Retinal pigment epithelial cell (primary cell): ENCODE measurements at regions not wholly inside any gene's neighbourhood (a gene's known extent, or its start where the extent isn't known, plus 50 kb on each side); places are given as distances from the start of the nearest gene placed in this dataset.

ENCODE experiments used
- DNase-seq: peaks from one replicate; pipeline ENCODE4 v3.0.0-alpha.2; 2010; ENCODE audit warnings: low read depth
- H3K4me3 ChIP-seq: 2 replicates; pipeline ENCODE4 v1.5.1; 2011; ENCODE audit warnings: mild to moderate bottlenecking, low read length, control low read depth, moderate library complexity
- TF ChIP-seq, protein P1 (sequence below): conservative IDR thresholded peaks from 2 replicates; pipeline ENCODE4 v1.5.1; 2011; ENCODE audit warnings: low read depth, low read length, control low read depth, inconsistent platforms

DNA sequence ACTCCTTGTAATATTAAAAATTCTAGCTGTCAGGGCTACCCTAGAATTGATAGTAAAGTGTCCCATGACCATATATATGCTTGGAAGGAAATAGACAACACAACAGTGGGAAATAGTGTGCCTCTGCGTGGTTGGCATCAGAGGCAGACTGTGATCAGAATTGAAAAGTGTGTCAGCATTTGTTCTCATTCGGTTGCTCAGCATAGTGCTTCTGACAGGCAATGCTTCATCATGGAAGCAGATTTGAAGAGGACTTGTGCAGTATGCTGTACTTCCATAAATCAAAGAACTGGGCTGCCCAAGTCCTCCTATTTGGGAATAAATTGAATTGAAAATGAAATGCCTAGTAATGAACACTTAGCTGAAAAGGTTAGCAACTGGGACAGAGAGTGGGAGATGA is 435.7 kb downstream of the DIPK2A start:
- no peak overlapping the region for H3K4me3 ChIP-seq
- no peak for DNase-seq
- TF ChIP-seq, protein P1, sequence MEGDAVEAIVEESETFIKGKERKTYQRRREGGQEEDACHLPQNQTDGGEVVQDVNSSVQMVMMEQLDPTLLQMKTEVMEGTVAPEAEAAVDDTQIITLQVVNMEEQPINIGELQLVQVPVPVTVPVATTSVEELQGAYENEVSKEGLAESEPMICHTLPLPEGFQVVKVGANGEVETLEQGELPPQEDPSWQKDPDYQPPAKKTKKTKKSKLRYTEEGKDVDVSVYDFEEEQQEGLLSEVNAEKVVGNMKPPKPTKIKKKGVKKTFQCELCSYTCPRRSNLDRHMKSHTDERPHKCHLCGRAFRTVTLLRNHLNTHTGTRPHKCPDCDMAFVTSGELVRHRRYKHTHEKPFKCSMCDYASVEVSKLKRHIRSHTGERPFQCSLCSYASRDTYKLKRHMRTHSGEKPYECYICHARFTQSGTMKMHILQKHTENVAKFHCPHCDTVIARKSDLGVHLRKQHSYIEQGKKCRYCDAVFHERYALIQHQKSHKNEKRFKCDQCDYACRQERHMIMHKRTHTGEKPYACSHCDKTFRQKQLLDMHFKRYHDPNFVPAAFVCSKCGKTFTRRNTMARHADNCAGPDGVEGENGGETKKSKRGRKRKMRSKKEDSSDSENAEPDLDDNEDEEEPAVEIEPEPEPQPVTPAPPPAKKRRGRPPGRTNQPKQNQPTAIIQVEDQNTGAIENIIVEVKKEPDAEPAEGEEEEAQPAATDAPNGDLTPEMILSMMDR, result no peak

DNA sequence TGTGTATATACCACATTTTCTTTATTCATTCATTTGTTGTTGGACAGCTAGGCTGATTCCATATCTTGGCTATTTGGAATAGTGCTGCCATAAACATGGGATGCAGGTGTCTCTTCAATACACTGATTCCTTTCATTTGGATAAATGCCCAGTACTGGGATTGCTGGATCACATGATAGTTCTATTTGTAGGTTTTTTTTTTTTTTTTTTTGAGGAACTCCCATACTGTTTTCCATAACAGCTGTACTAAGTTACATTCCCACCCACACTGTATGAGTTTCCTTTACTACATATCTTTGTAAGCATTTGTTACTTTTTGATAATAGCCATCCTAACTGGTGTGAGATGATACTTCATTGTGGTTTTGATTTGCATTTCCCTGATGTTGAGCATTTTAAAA is 437.7 kb downstream of the DIPK2A start:
- no peak for DNase-seq
- no peak overlapping the region for H3K4me3 ChIP-seq
- TF ChIP-seq, protein P1, result no peak

DNA sequence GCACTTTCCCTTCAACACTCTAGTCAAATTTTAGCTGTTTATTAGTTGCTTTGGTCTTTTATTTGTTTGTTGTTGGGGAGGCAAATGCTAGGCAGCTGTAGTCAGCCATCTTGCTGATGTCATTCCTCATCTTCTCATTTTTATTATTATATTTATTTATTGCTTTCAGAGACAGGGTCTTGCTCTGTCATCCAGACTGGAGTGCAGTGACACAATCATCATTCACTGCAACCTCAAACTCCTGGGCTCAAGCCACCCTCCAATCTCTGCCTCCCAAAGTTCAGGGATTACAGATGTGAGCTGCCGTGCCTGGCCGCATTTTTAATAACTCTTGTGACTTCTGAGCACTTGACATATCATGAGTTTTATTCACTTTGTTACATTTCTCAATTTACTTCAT is 441.4 kb downstream of the DIPK2A start:
- TF ChIP-seq, protein P1, result no peak
- H3K4me3 ChIP-seq, result no peak overlapping the region
- no peak for DNase-seq

DNA sequence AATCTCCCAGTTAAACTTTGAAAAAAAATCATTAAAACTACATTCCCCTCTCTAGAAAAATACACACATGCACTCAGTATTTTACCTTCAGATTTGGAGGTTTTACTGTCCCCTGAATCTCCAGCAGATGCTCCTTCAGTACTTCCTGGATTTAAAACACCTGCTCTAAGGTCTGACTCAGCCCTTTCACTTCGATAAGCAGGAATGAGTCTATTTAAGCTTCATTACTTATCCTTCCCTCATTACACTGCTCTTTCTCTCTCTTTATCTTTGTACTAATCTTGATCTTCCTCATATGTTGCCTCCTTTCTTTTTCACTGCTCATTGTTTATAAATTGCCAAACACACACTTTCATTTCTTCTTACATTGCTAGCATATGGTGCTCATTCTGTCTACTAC is 443.9 kb downstream of the DIPK2A start:
- H3K4me3 ChIP-seq, result no peak overlapping the region
- TF ChIP-seq, protein P1, result no peak
- no peak for DNase-seq

DNA sequence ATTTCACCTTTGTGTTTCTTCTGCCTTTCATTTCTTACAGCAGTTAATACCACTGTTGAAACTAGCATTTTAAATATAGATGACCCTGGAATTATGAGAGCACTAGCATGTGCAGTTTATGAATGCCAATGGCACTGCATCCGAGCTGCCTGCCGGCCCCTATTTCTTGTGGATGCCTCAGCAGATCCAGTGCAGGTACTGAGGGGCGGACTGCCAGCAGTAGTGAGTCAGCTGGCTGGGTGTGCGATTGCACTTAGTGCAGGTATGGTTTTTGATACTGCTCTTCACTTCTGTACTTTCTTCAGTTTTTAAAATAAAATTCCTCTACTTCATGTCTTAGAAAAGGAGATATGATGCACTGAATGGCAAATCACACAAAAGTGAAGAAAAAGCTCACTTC is 453.0 kb downstream of the DIPK2A start:
- no peak overlapping the region for H3K4me3 ChIP-seq
- TF ChIP-seq, protein P1, result no peak
- DNase-seq, result no peak

DNA sequence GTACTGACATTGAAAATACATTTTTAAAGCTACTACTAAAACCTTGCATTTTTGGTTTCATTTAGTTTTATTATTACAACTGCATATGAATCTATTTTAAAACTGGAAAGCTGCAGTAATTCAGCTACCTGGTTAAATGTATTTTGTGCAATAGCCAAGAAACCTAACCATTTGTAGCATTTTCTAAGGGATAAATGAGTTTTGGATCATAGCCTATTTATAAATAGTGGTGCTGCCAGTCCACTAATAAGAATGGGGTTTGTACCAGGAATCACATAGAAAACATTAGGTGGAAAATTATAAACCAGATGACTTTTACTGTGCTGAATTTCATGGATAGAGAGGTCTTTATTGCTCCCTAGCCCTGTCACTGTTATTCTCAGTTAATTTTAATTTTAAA is 454.7 kb downstream of the DIPK2A start:
- no peak for DNase-seq
- TF ChIP-seq, protein P1, result no peak
- H3K4me3 ChIP-seq, result no peak overlapping the region

DNA sequence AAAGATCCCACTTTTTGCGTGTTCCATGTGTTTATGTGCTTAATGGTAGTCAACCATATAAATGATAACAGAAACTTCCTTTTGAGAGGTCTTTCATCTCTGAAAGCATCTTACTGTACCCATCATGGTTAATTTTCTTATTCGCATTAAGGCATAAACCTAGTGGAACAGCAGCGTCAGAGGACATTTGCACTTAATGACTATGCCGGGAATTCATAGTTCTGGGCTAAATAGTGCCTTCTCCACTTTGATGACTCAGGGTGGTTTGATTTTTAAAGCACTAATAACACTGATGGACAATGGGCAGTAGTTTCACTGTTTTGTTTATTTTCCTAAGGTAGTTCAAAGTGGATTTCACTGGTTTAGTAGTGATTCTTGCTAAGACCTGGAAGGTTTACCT is 455.3 kb downstream of the DIPK2A start:
- no peak for DNase-seq
- no peak overlapping the region for H3K4me3 ChIP-seq
- TF ChIP-seq, protein P1, result no peak
